Suprapubic skin (tissue), 4 donors: ENCODE measurements at regions not wholly inside any gene's neighbourhood (a gene's known extent, or its start where the extent isn't known, plus 50 kb on each side); places are given as distances from the start of the nearest gene placed in this dataset.

Experiments used
- DNase-seq, 2 donors: peaks; one replicate each; pipeline ENCODE4 v3.0.0-alpha.2; 2019; ENCODE audit warnings: low spot score in 2 of 2
- H3K27ac ChIP-seq: fragments of 200-600 bp; sonication (generic); one replicate; pipeline ENCODE4 v1.5.1; 2019
- H3K27me3 ChIP-seq: fragments of 200-600 bp; sonication (generic); one replicate; pipeline ENCODE4 v1.5.1; 2019
- H3K36me3 ChIP-seq: fragments of 200-600 bp; sonication (generic); one replicate; pipeline ENCODE4 v1.5.1; 2019
- H3K4me1 ChIP-seq: fragments of 200-600 bp; sonication (generic); one replicate; pipeline ENCODE4 v1.5.1; 2019
- H3K4me3 ChIP-seq: fragments of 200-600 bp; sonication (generic); one replicate; pipeline ENCODE4 v1.5.1; 2019; ENCODE audit warnings: mild to moderate bottlenecking
- H3K9me3 ChIP-seq: fragments of 200-600 bp; sonication (generic); one replicate; pipeline ENCODE4 v1.5.1; 2019
- EP300 ChIP-seq: sonication (generic); formaldehyde crosslinking; IDR thresholded peaks from one replicate; pipeline ENCODE4 v1.6.1; 2017; ENCODE audit warnings: antibody characterized with exemption
- POLR2A ChIP-seq, 2 donors: fragments of 450-650 bp; IDR thresholded peaks; one replicate each; pipeline ENCODE4 v1.6.1; 2017; ENCODE audit warnings: antibody characterized with exemption in 2 of 2, mild to moderate bottlenecking in 2 of 2, moderate library complexity in 2 of 2
- POLR2AphosphoS5 ChIP-seq, 3 donors: sonication (generic); formaldehyde crosslinking; IDR thresholded peaks; one replicate each; pipeline ENCODE4 v1.6.1; 2017; ENCODE audit warnings: antibody characterized with exemption in 3 of 3
- WGBS: methylation state at CpG from one replicate; pipeline ENCODE4 v1.1.5; 2018; 5-methylcytosine and 5-hydroxymethylcytosine counted together
- TF ChIP-seq, protein P1 (sequence below), 2 donors: fragments of 200-600 bp in 1 of 2; fragments of 450-650 bp in 1 of 2; sonication (generic) in 1 of 2; IDR thresholded peaks; one replicate each; pipeline ENCODE4 v1.5.1; 2016 to 2019; ENCODE audit warnings: antibody characterized with exemption in 2 of 2, mild to moderate bottlenecking in 1 of 2, moderate library complexity in 1 of 2

GRCh38 chr7:17247357-17247756 lies 51.1 kb upstream of the AHR start:
- TF ChIP-seq, protein P1, sequence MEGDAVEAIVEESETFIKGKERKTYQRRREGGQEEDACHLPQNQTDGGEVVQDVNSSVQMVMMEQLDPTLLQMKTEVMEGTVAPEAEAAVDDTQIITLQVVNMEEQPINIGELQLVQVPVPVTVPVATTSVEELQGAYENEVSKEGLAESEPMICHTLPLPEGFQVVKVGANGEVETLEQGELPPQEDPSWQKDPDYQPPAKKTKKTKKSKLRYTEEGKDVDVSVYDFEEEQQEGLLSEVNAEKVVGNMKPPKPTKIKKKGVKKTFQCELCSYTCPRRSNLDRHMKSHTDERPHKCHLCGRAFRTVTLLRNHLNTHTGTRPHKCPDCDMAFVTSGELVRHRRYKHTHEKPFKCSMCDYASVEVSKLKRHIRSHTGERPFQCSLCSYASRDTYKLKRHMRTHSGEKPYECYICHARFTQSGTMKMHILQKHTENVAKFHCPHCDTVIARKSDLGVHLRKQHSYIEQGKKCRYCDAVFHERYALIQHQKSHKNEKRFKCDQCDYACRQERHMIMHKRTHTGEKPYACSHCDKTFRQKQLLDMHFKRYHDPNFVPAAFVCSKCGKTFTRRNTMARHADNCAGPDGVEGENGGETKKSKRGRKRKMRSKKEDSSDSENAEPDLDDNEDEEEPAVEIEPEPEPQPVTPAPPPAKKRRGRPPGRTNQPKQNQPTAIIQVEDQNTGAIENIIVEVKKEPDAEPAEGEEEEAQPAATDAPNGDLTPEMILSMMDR (IDR thresholded peaks at IDR 0.05): no peak
- WGBS: 94% methylated on average over 6 of the region's 6 CpGs

GRCh38 chr7:17248527-17248926 lies 49.9 kb upstream of the AHR start:
- Histone ChIP-seq H3K9me3 (no peaks in the 10 kb centered on the region), H3K4me1 (no peaks in the 10 kb centered on the region), H3K36me3 (no peaks in the 10 kb centered on the region), H3K27ac (no peak overlapping the region), H3K4me3 (no peak overlapping the region), H3K27me3 (no peaks in the 10 kb centered on the region)
- no peak for DNase-seq
- TF ChIP-seq, protein P1 (IDR thresholded peaks at IDR 0.05): no peak
- TF ChIP-seq POLR2A (IDR thresholded peaks at IDR 0.05) (no peak), EP300 (no peak), POLR2AphosphoS5 (IDR thresholded peaks at IDR 0.05) (no peak)
- WGBS: 97% methylated on average over 2 of the region's 2 CpGs

More at GRCh38 chr7:17247357-17247756, 51.1 kb upstream of the AHR start:
- no peaks in the 10 kb centered on the region for H3K27me3 ChIP-seq
- H3K4me3 ChIP-seq: no peak overlapping the region
- H3K27ac ChIP-seq: no peak overlapping the region
- no peaks in the 10 kb centered on the region for H3K36me3 ChIP-seq
- no peaks in the 10 kb centered on the region for H3K4me1 ChIP-seq
- no peak for DNase-seq
- H3K9me3 ChIP-seq: no peaks in the 10 kb centered on the region
